ENCODE measurements at regions not wholly inside any gene's neighbourhood (a gene's known extent, or its start where the extent isn't known, plus 50 kb on each side); places are given as distances from the start of the nearest gene placed in this dataset.

- TF ChIP-seq, protein P1, sequence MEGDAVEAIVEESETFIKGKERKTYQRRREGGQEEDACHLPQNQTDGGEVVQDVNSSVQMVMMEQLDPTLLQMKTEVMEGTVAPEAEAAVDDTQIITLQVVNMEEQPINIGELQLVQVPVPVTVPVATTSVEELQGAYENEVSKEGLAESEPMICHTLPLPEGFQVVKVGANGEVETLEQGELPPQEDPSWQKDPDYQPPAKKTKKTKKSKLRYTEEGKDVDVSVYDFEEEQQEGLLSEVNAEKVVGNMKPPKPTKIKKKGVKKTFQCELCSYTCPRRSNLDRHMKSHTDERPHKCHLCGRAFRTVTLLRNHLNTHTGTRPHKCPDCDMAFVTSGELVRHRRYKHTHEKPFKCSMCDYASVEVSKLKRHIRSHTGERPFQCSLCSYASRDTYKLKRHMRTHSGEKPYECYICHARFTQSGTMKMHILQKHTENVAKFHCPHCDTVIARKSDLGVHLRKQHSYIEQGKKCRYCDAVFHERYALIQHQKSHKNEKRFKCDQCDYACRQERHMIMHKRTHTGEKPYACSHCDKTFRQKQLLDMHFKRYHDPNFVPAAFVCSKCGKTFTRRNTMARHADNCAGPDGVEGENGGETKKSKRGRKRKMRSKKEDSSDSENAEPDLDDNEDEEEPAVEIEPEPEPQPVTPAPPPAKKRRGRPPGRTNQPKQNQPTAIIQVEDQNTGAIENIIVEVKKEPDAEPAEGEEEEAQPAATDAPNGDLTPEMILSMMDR (IDR thresholded peaks at IDR 0.05; ENCODE audit: insufficient read depth, low read depth, low read length) = no peak
- TF ChIP-seq EZH2 (IDR thresholded peaks at IDR 0.05; ENCODE audit: insufficient read depth, low read length) = no peak
These were observed 93.7 kb downstream of the MAIP1 start for GRCh38 chr2:200049086-200049485.

Measured in astrocyte (in vitro differentiated cells and primary cell).